NCI-H146 treated with DMSO at 0.1 percent for 48 hours (cell line): ENCODE measurements at regions not wholly inside any gene's neighbourhood (a gene's known extent, or its start where the extent isn't known, plus 50 kb on each side); places are given as distances from the start of the nearest gene placed in this dataset.
"Not testable (repeated sequence)": the region's sequence is repeated elsewhere in the genome, so short reads cannot be mapped to it uniquely, and the experiment has no call there.

Experiments used
- DNase-seq: peaks from one replicate; lab custom pipeline; 2025; ENCODE audit not compliant: unreplicated experiment; lab: John Stamatoyannopoulos, UW

DNA sequence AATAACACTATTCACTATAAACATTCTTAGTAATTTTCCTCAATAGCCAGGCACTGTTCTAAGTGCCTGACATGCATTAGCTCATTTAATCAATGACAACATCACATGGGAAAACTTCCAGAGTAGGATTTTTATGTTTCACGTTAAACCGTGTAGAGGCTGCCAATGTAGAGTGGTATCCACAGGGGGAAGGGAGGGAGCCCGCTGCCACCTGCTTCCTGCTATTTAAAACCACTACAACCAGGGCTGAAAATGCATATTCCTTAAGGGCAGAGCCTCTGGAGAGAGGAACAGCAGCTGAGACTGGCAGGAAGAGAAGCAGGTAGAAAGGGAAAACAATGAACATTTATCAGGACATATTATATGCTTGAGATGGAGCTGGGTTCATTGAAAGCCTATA lies 684.3 kb upstream of the AUTS2 start:
- DNase-seq = no peak

DNA sequence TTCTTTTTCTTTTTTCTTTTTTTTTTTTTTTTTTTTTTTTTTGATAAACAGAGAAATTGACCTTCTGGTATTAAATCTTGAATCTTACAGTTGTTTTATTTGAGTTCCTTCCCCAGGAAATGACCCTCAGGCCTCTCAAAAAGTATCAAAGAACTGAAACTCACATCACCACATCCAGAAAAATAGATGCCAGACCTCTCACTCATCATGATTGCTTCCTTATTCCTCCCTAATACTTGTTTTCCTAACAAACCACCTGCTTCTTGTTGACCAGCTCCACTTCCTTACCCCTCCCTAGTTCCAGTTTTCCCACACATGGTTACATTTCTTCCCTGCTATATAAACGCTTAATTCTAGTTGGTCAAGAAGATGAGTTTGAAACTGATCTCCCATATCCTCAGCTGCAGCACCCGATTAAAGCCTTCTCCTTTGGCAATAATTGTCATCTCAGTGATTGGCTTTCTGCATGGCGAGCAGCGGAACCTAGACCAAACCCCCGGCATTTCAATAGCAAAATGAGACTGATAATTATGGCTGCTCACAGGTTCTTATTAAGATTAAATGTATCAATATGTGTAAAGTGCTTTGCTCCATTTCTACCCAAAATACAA lies 681.1 kb upstream of the AUTS2 start:
- no peak for DNase-seq

DNA sequence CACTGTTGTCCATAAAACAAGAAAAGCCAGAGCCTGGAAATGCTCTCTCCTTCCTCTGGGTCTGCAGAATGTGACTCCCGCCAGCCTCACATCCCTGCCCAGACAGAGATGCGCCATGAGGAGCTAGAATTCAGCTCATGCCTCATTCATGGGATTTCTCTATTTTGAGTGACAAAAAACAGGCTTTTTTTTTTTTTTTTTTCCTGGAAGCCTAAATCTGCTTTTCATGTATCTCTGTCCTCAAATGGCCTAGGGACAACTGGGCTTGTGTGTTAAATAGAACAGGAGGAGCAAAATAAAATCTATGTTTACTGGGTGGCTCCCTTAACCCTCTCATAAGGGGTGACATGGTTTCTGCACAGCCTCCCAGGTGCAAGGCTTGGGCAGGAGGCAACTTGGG lies 679.7 kb upstream of the AUTS2 start:
- no peak for DNase-seq

DNA sequence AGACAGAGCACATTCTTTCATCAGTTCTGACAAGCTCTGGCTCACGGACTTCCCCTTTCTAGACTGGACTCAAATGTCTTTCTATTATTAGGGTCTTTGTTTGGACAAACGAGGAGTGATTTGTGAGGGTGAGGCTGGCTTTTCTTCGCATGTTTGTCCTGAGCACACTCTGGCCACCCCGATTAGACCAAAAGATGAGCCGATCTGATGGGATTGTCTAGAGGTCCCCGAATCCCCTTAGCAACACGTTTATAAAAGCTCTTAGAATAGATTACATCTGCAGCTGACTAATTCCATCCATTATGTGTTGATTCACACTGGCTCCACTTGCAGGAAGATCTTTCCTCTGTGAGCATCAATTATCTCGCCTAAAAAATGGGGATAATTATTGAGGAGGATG lies 675.4 kb upstream of the AUTS2 start:
- peak; percentile 84 for DNase-seq

DNA sequence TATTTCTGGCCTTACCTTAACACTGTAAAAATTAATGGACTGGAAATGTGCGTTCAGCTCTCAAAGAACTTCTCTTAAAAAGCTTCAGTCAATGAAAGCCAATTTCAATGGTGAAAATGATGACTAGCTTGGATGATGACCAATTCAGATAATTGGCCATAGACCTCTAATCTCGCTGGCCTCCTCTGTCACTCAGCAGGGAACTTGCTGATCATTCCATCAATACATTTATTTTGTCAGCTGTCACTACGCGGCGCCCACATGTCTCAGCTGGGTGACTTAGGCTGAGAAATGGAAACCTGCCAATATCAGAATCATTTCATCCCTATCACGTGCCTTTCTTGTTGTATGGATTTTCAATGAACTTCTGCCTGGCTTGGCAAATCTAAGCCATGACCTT lies 673.0 kb upstream of the AUTS2 start:
- peak; percentile 96 for DNase-seq

DNA sequence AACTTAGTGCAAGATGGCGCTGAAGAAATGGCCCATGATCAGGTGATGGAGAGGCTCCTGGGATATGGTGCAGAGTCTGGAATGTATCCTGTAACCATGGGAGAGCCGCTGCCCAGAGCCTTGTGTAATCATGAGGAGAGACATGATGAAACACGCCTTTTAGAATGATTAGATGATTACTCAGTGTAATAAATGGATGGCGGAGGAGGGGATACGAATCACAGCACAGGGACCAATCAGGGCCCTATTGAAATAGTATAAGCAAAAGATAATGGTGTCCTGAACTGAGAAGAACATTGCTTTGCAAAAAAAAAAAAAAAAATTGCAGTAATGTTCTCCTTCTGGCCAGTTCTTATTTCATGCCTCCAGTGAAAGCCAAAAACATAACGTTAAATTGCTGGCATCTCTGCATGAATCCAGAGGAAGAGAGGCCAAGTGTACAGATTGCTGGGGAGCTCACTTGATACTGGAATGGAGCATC lies 668.5 kb upstream of the AUTS2 start:
- DNase-seq = peak; percentile 77

DNA sequence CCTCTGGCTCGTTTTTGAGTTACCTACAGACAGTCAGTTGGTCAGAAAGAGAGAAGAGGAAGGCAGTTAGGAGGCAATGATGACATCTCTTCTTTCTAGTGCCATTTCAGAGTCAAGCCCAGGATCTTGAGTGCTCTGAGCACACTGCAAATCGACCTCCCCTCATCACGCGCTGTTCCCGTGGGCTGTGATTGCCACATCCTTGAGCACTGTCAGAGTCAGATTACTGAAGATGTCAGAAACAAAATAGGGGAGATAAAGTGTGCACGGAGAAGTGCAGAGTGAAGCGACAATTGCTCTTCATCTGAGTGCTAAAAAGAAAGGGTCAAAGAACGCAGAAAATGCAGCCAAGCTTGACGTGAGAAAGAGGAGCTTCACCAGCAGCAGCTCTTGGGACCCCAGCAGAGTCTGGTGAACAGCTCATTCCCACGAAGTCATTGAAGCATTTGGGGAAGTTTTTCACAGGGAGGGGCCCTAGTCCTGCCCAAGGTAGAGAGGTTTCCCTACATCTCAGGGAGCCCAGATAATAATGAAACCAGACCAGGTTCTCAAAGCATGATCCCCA lies 661.7 kb upstream of the AUTS2 start:
- no peak for DNase-seq

DNA sequence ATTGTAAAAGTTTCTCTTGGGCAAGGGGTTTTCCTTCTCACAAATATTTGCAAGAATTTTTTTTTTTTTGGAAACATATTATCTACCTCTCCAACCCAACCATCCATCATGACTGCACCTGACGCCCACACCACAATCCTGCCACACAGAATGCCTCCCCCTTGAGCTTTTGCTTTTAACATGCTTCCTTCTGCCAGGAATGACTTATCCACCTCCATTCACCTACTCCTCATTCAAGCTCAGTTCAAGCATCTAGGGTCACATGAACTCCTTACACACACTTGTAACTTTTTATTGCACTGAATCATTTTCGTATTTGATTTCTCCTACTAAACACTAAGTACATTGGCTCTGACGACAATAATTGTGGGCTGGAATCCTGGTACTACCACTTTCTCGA lies 660.1 kb upstream of the AUTS2 start:
- no peak for DNase-seq

DNA sequence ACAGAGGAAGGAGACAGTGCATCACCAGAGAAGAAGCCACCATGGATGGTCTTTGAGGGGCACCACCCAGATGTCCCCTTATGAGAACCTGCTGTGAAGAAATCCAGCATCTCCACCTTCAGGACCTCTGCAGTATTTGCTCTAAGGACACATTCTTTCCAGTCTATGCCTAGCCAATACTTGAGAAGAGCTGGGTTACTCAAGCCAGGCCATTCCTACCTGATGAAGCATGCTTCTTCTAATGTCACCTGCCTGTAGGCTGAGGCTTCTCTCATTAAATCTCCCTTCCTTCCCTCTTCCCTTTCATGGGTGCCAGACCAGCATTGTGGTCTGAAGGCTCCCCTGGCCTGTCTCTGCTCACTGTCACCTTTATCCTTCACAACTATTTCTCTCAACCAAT lies 654.5 kb upstream of the AUTS2 start:
- no peak for DNase-seq

DNA sequence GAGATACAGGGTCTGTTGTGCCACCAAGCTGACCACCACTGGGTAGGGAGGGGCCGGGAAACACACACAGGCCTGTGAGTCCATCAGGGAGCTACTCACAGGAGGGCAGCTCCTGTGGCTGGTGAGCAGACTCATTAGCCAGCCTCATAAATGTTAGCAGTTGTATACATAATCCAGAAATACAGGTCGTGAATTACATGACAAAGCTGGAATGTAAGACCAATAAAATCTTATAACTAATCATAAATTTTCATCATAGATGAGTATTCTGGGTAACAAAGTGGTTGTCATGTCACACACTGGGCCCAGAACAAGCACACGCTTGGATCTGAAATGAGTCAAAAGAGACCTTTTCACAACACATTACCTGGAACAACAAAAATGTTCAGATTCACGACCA lies 642.6 kb upstream of the AUTS2 start:
- no peak for DNase-seq

DNA sequence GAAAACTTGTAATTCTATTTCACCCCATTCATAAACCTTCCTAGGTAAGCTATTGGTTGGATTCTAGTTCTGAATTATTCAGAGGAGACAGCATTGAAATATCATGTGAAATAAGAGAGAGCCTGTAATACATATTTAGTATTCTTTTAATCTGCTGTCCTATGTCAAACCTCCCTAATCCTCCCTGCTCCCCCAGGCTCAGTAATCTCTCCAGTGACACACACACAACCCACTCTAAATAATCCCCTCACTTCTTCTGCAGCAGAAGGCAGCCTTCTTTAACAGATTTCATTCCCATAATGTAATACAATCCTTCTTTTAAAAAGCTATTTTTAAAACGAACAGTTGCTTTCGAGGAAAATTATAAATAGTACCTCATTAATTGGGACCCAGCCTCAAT lies 639.7 kb upstream of the AUTS2 start:
- DNase-seq = no peak

DNA sequence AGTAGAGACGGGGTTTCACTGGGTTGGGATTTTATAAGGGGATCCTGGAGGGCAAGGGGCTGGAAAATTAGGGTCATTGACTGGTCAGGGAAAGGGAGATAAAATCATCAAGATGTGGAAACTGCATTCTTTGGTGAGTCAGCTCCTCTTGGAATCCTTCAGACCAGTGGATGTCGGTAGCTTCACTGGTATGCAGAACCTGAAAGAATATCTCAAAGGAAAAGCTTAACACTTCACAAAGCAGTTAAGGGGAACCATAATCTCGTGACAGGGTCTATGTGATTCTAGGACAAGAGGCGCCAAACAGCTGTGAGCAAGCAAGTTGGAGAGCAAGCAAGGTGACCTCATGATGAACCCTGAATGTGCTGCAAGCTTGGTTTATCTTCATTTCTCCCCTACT lies 634.7 kb upstream of the AUTS2 start:
- DNase-seq = no peak

DNA sequence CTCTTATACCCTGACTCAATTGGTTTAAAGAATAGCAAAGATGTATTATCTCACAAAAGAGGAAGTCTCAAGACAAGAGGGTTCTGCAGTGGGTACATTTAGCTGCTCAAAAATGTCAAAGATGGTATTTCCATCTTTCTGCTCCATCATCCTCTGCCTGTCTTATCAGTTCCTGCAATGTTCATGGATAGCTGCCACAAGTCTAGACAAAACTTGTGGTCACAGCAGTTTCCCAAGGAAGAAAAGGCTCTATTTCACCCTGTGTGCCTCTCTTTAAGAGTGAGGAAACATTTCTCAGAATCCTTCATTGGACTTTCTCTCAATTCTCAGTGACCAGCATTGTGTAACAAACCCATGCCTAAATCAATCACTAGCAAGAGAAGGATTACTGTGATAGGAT lies 634.2 kb upstream of the AUTS2 start:
- no peak for DNase-seq

DNA sequence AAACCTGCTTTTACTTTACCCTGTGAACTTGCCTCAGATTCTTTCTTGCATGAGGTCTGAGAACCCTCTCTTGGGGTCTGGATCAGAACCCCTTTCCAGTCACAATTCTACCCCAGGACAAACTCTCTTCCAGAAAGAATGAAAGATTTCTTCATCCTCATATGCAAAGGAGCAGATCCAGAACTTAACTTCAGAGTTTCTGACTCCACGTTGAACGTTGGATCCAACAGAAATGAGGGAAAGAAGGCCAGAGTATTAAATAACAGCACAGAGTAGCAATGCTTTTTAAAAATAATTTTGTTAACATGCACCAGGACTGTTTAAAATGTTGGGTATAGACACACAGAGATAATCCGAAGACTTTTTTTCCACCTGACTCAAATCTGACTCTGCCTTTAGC lies 632.9 kb upstream of the AUTS2 start:
- no peak for DNase-seq

DNA sequence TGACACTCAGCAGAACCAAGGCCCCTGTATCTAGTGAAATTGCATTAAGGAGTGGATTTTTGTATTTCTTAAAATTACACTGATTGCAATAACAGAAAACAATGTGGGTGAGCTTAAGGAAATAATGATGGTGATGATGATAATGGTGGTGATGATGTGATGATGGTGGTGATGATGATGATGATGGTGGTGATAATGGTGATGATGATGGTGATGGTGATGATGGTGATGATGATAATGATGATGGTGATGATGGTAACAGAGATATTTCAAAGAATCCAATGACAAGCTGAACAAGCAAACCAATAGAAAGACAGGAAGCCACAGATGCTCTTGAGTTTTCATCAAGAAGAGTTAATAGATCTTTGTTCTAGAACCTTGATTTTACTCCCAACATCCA lies 630.7 kb upstream of the AUTS2 start:
- no peak for DNase-seq

DNA sequence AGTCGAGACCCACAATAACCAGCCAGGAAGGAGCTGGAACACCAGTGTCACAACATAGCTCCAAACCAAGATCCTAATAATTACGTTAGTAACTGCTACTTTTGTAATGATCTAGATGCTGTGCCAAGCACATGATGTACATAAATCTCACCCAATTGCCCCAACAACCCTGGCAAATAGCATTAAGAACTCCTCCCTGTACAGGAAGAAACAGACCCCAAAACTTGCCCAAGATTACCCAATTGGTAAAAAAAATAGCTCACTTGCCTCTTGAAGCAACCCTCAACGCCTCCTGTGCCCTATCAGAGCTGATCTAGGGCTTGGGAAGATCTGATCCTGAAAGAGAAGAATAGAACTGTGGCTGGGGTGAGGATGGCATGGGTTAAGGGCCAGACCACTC lies 628.7 kb upstream of the AUTS2 start:
- DNase-seq = no peak

DNA sequence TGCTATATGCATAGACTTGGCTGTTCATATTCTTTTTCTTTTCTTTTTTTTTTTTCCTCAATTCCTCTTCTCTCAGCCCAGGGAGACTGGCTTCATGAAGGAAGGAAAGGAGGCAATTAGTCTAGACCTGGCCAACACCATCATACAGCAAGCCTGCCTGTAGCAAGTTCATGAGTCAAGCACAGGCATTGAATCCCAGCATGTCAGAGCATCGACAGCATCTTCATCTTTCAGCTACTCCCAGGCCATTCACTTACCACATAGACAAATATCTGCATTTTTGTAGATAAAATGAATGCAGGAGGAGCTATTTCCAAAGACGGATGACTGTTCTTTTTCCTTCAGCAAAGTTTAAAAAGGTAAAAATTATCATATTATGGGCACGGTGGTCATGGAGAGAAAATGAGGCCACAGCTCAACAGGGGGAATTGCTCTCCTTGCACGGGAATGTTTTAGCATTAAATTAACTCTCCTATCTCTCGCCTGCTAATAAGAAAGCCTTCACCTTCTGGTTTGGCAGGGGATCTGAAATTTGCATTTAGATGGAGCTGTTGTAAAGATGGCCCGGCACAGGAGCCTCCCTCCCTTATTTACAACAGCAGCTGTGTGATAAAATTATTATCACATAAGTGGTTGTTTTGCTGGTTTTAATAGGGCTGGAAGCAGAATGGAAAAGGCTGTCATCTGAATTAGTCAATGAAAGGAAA lies 626.5 kb upstream of the AUTS2 start:
- no peak for DNase-seq

DNA sequence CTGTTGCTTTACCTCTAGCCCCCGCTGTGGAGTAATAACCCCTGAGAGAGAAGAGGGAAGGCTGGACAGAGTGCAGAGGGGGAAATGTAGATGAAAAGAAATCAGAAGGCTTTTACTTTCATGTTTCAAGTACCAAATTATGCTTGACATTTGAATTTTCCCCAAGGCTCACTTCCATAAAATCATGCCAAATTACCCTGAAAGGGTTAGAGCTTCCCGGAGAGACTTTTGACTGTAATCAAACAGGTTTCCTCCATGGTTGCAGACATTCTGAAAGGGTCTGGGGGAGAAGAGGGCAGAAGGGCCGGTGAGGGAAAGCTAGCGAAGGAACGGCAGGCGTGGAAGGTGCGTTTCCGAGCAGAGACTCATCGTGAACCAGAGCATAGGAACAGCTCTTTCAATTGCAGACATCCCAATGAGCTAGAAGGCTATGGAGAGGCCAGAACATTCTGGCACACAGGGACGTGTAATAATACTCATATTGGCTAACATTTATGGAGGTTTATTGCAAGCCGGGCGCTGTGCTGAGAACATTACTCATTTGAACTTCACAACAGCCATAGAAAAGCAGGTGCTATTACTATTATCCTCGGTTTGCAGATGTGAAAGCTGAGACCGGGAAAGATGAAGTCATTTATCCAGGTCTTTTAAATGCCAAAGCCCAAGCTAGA lies 620.8 kb upstream of the AUTS2 start:
- DNase-seq = peak; percentile 80

DNA sequence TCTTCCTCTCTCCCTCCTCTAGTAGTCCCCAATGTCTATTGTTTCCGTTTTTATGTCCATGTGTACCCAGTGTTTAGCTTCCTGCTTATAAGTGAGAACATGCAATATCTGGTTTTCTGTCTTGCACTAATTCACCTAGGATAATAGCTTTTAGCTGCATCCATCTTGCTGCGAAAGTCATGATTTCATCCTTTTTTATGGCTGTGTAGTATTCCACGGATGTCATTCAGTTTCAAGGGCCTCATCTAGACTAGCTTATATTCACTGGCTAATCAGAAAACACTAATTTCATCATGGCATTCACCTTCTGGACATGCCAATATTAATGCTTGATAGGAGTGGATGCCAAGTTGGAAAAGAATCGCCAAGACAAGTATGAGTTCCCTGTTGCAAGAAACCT lies 619.6 kb upstream of the AUTS2 start:
- no peak for DNase-seq

DNA sequence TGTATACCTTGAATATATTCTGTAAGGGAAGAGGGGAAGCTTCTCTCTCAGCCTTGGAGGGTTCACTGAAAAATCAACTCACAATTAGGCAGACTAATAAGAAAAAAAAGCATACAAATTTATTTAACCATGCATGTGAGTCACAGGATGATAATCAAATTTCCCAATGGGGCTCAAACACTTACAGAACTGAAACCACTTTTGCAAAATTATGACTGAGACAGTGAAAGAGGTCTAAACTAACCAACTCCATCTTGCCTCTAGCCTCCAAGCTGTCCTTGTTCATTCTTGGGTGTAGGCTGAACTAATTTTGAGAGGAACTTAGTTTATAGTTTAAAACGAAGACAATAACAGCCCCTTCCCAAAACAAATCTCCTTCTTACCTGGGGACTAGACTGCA lies 618.3 kb upstream of the AUTS2 start:
- DNase-seq = no peak

DNA sequence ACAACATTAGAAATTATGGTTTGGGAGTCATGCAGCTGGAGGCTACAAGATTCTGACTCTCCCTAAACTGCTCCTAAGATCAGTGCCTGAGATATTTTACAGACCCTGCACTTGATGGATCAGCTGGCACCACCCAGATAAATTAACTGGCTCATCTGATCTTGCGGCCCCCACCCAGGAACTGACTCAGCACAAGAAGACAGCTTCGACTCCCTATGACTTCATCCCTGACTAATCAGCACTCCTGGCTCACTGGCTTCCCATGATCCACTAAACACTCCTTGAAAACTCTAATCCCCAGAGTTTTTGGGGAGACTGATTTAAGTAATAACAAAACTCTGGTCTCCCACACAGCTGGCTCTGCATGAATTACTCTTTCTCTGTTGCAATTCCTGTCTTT lies 617.8 kb upstream of the AUTS2 start:
- not testable (repeated sequence) for DNase-seq

DNA sequence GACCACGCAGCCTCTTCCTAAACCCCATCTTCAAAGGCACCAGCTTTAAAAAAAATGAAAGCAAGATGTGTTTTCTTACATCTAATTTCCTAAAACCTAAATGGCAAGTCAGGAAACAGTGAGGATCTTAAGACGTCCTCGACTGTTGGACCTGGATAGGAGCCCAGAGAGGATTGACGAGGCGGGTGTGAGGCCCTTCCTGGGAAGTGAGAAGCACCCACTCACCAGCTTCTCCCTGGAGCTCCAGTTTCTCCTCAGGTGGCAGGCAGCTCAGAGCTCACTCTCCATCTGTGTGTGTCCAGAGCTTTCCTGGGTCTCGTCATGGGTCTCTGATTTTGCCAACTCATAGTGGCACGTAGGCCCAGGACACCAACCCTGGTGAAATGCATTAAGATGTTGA lies 614.0 kb upstream of the AUTS2 start:
- no peak for DNase-seq
